ENCODE measurements at regions not wholly inside any gene's neighbourhood (a gene's known extent, or its start where the extent isn't known, plus 50 kb on each side); places are given as distances from the start of the nearest gene placed in this dataset.

GRCh38 chr4:117971403-117971802, 62.9 kb upstream of the NDST3 start:
- no peak for DNase-seq

GRCh38 chr4:117983541-117984365, 50.5 kb upstream of the NDST3 start:
- no peak for DNase-seq

- DNase-seq, result no peak
Measured at GRCh38 chr4:117984366-117984680, 50.0 kb upstream of the NDST3 start.

All from DMS153 (cell line).